ENCODE measurements at regions not wholly inside any gene's neighbourhood (a gene's known extent, or its start where the extent isn't known, plus 50 kb on each side); places are given as distances from the start of the nearest gene placed in this dataset.

GRCh38 chr21:32834211-32834915 lies 62.8 kb upstream of the PAXBP1 start:
- Histone ChIP-seq H3K4me3 (no peak overlapping the region), H3K36me3 (no peaks in the 10 kb centered on the region), H3K27ac (no peak overlapping the region), H3K9me3 (no peaks in the 10 kb centered on the region), H3K4me1 (no peaks in the 10 kb centered on the region), H3K27me3 (no peaks in the 10 kb centered on the region)
- DNase-seq (no peak), ATAC-seq (no peak)
- intact Hi-C loops (cut with DNase I), result no loop called here
- TF ChIP-seq CTCF (IDR thresholded peaks at IDR 0.05), result no peak

GRCh38 chr21:32834916-32835235 lies 63.3 kb upstream of the PAXBP1 start:
- no peaks in the 10 kb centered on the region for H3K4me1 ChIP-seq
- H3K9me3 ChIP-seq, result no peaks in the 10 kb centered on the region
- no peaks in the 10 kb centered on the region for H3K36me3 ChIP-seq
- no peak for TF ChIP-seq CTCF (IDR thresholded peaks at IDR 0.05)
- H3K27ac ChIP-seq, result no peak overlapping the region
- intact Hi-C loops (cut with DNase I), result no loop called here
- H3K4me3 ChIP-seq, result no peak overlapping the region
- ATAC-seq (no peak), DNase-seq (no peak)
- H3K27me3 ChIP-seq, result no peaks in the 10 kb centered on the region

DNA sequence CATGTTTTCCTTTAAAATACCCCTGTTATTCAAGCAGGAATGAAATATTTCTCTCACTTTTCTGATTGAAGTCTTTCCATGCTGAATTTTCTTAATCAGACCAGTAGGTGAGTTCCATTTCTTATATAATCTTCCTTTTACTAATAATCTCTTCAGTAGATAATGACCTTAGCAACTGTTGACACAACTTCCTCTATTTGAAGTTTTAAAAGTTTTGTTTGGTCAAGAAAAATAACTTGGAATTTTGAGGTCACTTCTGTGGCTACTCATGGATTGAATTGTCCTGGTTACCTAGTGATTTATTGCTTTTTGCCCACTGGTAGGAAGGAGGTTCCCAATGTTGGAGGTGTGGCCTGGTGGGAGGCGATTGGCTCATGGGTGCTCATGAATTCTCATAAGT lies 70.6 kb upstream of the PAXBP1 start:
- Histone ChIP-seq H3K27me3 (no peaks in the 10 kb centered on the region), H3K27ac (no peak overlapping the region), H3K4me3 (no peak overlapping the region), H3K9me3 (no peaks in the 10 kb centered on the region), H3K4me1 (no peaks in the 10 kb centered on the region), H3K36me3 (no peaks in the 10 kb centered on the region)
- intact Hi-C loops (cut with DNase I), result no loop called here
- no peak for DNase-seq
- no peak for TF ChIP-seq CTCF (IDR thresholded peaks at IDR 0.05)
- no peak for ATAC-seq

DNA sequence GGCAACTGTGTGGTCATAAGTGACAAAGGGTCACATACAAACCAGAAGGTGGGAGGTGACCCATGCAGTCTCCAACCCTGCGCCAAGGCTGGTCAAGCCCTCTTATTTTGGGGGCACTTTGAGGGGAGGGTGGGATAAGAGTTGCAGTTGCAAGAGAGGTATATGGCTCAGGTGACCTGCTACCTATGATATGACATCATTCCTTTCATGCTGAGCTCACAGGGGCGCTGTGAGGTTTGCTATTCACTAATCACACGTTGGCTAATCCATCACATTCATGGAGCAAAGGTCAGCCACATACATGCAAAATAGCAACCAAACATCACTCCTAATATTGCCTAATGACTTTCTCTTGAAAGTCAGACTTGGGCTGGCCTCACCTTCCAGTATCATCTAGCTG lies 72.0 kb upstream of the PAXBP1 start:
- no peaks in the 10 kb centered on the region for H3K4me1 ChIP-seq

GRCh38 chr21:32844076-32844475 lies 72.5 kb upstream of the PAXBP1 start:
- TF ChIP-seq CTCF (IDR thresholded peaks at IDR 0.05), result no peak
- Histone ChIP-seq H3K4me3 (no peak overlapping the region), H3K9me3 (no peaks in the 10 kb centered on the region), H3K27me3 (no peaks in the 10 kb centered on the region), H3K4me1 (no peaks in the 10 kb centered on the region), H3K36me3 (no peaks in the 10 kb centered on the region), H3K27ac (no peak overlapping the region)
- ATAC-seq (no peak), DNase-seq (no peak)
- intact Hi-C loops (cut with DNase I), result no loop called here

More for the DNA sequence above, 72.0 kb upstream of the PAXBP1 start:
- no peaks in the 10 kb centered on the region for H3K36me3 ChIP-seq
- intact Hi-C loops (cut with DNase I), result no loop called here
- no peak overlapping the region for H3K4me3 ChIP-seq
- no peak for DNase-seq
- no peaks in the 10 kb centered on the region for H3K9me3 ChIP-seq
- no peak for TF ChIP-seq CTCF (IDR thresholded peaks at IDR 0.05)
- no peak overlapping the region for H3K27ac ChIP-seq
- no peak for ATAC-seq
- H3K27me3 ChIP-seq, result no peaks in the 10 kb centered on the region

Measured in upper lobe of right lung (tissue), 1 donor.